A549 (cell line): ENCODE measurements at regions not wholly inside any gene's neighbourhood (a gene's known extent, or its start where the extent isn't known, plus 50 kb on each side); places are given as distances from the start of the nearest gene placed in this dataset.

Source experiments
- ATAC-seq, 2 experiments: fragments of 200-7000 bp in 1 of 2; fragments of >200 bp in 1 of 2; cut with Nextera tagmentation in 1 of 2; cut with Tn5 transposase in 1 of 2; 3 replicates each; pipeline versions ENCODE4 v1.8.0 to v1.9.1; 2018 to 2020; ENCODE audit warnings: mild to moderate bottlenecking in 1 of 2, moderate library complexity in 1 of 2
- CTCF ChIA-PET: fragments of 300-600 bp; sonication (Branson Sonifier 250); formaldehyde crosslinking; extraction: SDS; loops from one replicate; lab custom pipeline; 2021; ENCODE audit warnings: antibody characterized with exemption, inconsistent platforms; lab: Yijun Ruan, JAX
- POLR2A ChIA-PET: fragments of 350-600 bp; formaldehyde crosslinking; extraction: SDS; loops from one replicate; lab custom pipeline; 2021; ENCODE audit warnings: antibody characterized with exemption, inconsistent platforms; lab: Yijun Ruan, JAX
- DNase-seq, 2 experiments: peaks; one replicate each; pipeline versions ENCODE4 v3.0.0 to v3.0.0-alpha.2; 2011 to 2016; ENCODE audit warnings: low read depth in 1 of 2, low spot score in 1 of 2
- FAIRE-seq: peaks from 2 replicates; lab custom pipeline; 2011; peaks lifted over from hg19 to GRCh38; lab: Jason Lieb, UNC
- H3K27ac ChIP-seq, 2 experiments: fragments of >200 bp; sonication (Bioruptor Twin); formaldehyde crosslinking; 3 replicates each; pipeline ENCODE4 v1.5.1; 2016 to 2017
- H3K4me1 ChIP-seq: fragments of >200 bp; sonication (Bioruptor Twin); formaldehyde crosslinking; 3 replicates; pipeline ENCODE4 v1.6.1; 2016
- H3K4me2 ChIP-seq: fragments of >200 bp; sonication (Bioruptor Twin); formaldehyde crosslinking; 3 replicates; pipeline ENCODE4 v1.6.1; 2016
- H3K4me3 ChIP-seq: fragments of >200 bp; sonication (Bioruptor Twin); formaldehyde crosslinking; 3 replicates; pipeline ENCODE4 v1.5.1; 2016
- H3K9me3 ChIP-seq: fragments of >200 bp; sonication (Bioruptor Twin); formaldehyde crosslinking; 3 replicates; pipeline ENCODE4 v1.6.1; 2016
- BHLHE40 ChIP-seq: IDR thresholded peaks from 2 replicates; pipeline ENCODE4 v1.6.1; 2012; ENCODE audit warnings: low read depth, low read length, inconsistent platforms
- CHD2 ChIP-seq: fragments of 150-350 bp; IDR thresholded peaks from 2 replicates; pipeline ENCODE4 v1.6.1; 2014; ENCODE audit warnings: low read length; ENCODE audit not compliant: partially characterized antibody
- EHF ChIP-seq: fragments of 250-450 bp; sonication (Bioruptor Pico); IDR thresholded peaks from 2 replicates; pipeline ENCODE4 v1.5.0; 2020; ENCODE audit warnings: mild to moderate bottlenecking
- EHMT2 ChIP-seq: fragments of 200-600 bp; sonication (generic); IDR thresholded peaks from 2 replicates; pipeline ENCODE4 v1.6.1; 2016; ENCODE audit warnings: antibody characterized with exemption, low read depth, mild to moderate bottlenecking, moderate library complexity
- EP300 ChIP-seq, 2 experiments: fragments of >200 bp; sonication (Bioruptor Twin); formaldehyde crosslinking; IDR thresholded peaks; 2 replicates in 1 of 2; 3 replicates in 1 of 2; pipeline ENCODE4 v1.6.1; 2016 to 2017
- ESRRA ChIP-seq: fragments of 150-350 bp; IDR thresholded peaks from 2 replicates; pipeline ENCODE4 v1.6.1; 2014; ENCODE audit warnings: mild to moderate bottlenecking, low read length, borderline replicate concordance
- FOSL2 ChIP-seq, 2 experiments: fragments of 450-650 bp in 1 of 2; fragments of >200 bp in 1 of 2; sonication (Bioruptor Twin) in 1 of 2; formaldehyde crosslinking; IDR thresholded peaks; 2 replicates each; pipeline versions ENCODE4 v1.5.0 to v1.6.1; 2016 to 2020; ENCODE audit warnings: mild to moderate bottlenecking in 1 of 2, moderate library complexity in 1 of 2
- FOXS1 ChIP-seq: fragments of 250-450 bp; sonication (Bioruptor Pico); IDR thresholded peaks from 2 replicates; pipeline ENCODE4 v1.5.0; 2020; ENCODE audit warnings: mild to moderate bottlenecking, moderate library complexity
- GATA3 ChIP-seq: IDR thresholded peaks from 2 replicates; pipeline ENCODE4 v1.6.1; 2012; ENCODE audit warnings: borderline replicate concordance
- HDAC2 ChIP-seq: fragments of 200-600 bp; sonication (generic); IDR thresholded peaks from 2 replicates; pipeline ENCODE4 v1.6.1; 2016
- HEYL ChIP-seq: fragments of 250-450 bp; sonication (Bioruptor Pico); IDR thresholded peaks from 2 replicates; pipeline ENCODE4 v1.8.0; 2021; ENCODE audit warnings: mild to moderate bottlenecking, moderate library complexity
- HOXA7 ChIP-seq: fragments of 250-450 bp; sonication (Bioruptor Pico); IDR thresholded peaks from 2 replicates; pipeline ENCODE4 v1.5.0; 2020; ENCODE audit warnings: mild to moderate bottlenecking, moderate library complexity
- JUN ChIP-seq, 2 experiments: fragments of >200 bp; sonication (Bioruptor Twin); formaldehyde crosslinking; IDR thresholded peaks; 2 replicates in 1 of 2; 3 replicates in 1 of 2; pipeline ENCODE4 v1.6.1; 2016 to 2017
- MAZ ChIP-seq: fragments of 150-350 bp; IDR thresholded peaks from 2 replicates; pipeline ENCODE4 v1.6.1; 2014; ENCODE audit warnings: antibody characterized with exemption, low read depth, low read length, borderline replicate concordance
- NFE2L2 ChIP-seq: fragments of 150-350 bp; conservative IDR thresholded peaks from 2 replicates; pipeline ENCODE4 v1.6.1; 2014; ENCODE audit warnings: low read length
- NR3C1 ChIP-seq: fragments of >200 bp; sonication (Bioruptor Twin); formaldehyde crosslinking; IDR thresholded peaks from 3 replicates; pipeline ENCODE4 v1.6.1; 2017
- PHF8 ChIP-seq: fragments of 200-600 bp; sonication (generic); IDR thresholded peaks from 2 replicates; pipeline ENCODE4 v1.6.1; 2016; ENCODE audit warnings: low read depth, mild to moderate bottlenecking, antibody characterized with exemption, moderate library complexity, borderline replicate concordance
- RAD21 ChIP-seq, 2 experiments: fragments of >200 bp in 1 of 2; sonication (Bioruptor Twin) in 1 of 2; formaldehyde crosslinking in 1 of 2; IDR thresholded peaks in 1 of 2; conservative IDR thresholded peaks in 1 of 2; 2 replicates in 1 of 2; 3 replicates in 1 of 2; pipeline ENCODE4 v1.6.1; 2012 to 2018; ENCODE audit warnings: inconsistent platforms in 1 of 2
- RARB ChIP-seq: fragments of 250-450 bp; sonication (Bioruptor Pico); IDR thresholded peaks from 2 replicates; pipeline ENCODE4 v1.8.0; 2021; ENCODE audit warnings: mild to moderate bottlenecking, moderate library complexity
- RCOR1 ChIP-seq: fragments of 150-350 bp; IDR thresholded peaks from 2 replicates; pipeline ENCODE4 v1.6.1; 2014; ENCODE audit warnings: antibody characterized with exemption, low read length, low read depth
- RFX5 ChIP-seq: fragments of 450-650 bp; IDR thresholded peaks from 2 replicates; pipeline ENCODE4 v1.7.1; 2014; ENCODE audit warnings: antibody characterized with exemption, mild to moderate bottlenecking, moderate library complexity
- SMC3 ChIP-seq: fragments of >200 bp; sonication (Bioruptor Twin); formaldehyde crosslinking; IDR thresholded peaks from 3 replicates; pipeline ENCODE4 v1.6.1; 2018; ENCODE audit warnings: inconsistent platforms
- WGBS: methylation state at CpG from one replicate; pipeline ENCODE4 v1.1.6; 2017; ENCODE audit errors: missing lambda C conversion rate; 5-methylcytosine and 5-hydroxymethylcytosine counted together
- TF ChIP-seq, protein P1 (sequence below): IDR thresholded peaks from 2 replicates; pipeline ENCODE4 v1.6.1; 2012; ENCODE audit warnings: low read depth, borderline replicate concordance
- TF ChIP-seq, protein P2 (sequence below): IDR thresholded peaks from 2 replicates; pipeline ENCODE4 v1.6.1; 2012
- TF ChIP-seq, protein P3 (sequence below): fragments of 150-350 bp; IDR thresholded peaks from 2 replicates; pipeline ENCODE4 v1.6.1; 2014; ENCODE audit warnings: low read depth, mild to moderate bottlenecking, low read length
- TF ChIP-seq, protein P4 (sequence below): fragments of 200-600 bp; sonication (generic); IDR thresholded peaks from 2 replicates; pipeline ENCODE4 v1.6.1; 2016; ENCODE audit warnings: antibody characterized with exemption, mild to moderate bottlenecking, moderate library complexity
- TF ChIP-seq, protein P5 (sequence below): IDR thresholded peaks from 2 replicates; pipeline ENCODE4 v1.6.1; 2012
- TF ChIP-seq, protein P6 (sequence below): fragments of >200 bp; sonication (Bioruptor Twin); formaldehyde crosslinking; IDR thresholded peaks from 3 replicates; pipeline ENCODE4 v1.6.1; 2016
- TF ChIP-seq, protein P7 (sequence below): fragments of 450-650 bp; IDR thresholded peaks from 2 replicates; pipeline ENCODE4 v1.6.1; 2014; ENCODE audit warnings: antibody characterized with exemption

DNA sequence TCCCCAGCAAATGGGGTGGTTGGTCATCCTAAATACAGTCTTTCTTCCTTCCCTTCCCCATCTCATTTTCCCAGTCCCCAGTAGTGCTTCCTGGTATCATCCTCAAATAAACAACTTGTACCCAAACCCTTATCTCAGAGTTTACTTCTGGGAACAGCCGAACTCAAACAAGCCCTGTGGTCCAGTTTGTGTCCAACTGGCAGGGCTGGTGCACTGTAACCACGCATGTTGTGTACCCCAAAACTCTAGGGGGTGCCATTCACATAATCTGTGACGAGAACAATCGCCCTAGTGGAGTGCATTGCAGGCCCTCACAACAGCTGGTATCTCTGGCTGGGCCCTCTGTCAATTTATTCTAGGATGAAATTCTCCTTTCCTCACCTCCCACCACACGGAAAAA lies 366.2 kb downstream of the TNS1 start:
- H3K4me2 ChIP-seq: no peak overlapping the region
- H3K27ac ChIP-seq: no peak overlapping the region
- TF ChIP-seq PHF8 (no peak), HDAC2 (no peak), NR3C1 (no peak), EHMT2 (no peak), RFX5 (no peak)
- TF ChIP-seq, protein P1, sequence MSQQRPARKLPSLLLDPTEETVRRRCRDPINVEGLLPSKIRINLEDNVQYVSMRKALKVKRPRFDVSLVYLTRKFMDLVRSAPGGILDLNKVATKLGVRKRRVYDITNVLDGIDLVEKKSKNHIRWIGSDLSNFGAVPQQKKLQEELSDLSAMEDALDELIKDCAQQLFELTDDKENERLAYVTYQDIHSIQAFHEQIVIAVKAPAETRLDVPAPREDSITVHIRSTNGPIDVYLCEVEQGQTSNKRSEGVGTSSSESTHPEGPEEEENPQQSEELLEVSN: no peak
- no peaks in the 10 kb centered on the region for H3K9me3 ChIP-seq
- no peak for ATAC-seq
- CTCF ChIA-PET: no interaction called here
- H3K4me3 ChIP-seq: no peak overlapping the region
- POLR2A ChIA-PET: no interaction called here
- DNase-seq: no peak
- H3K4me1 ChIP-seq: no peaks in the 10 kb centered on the region
- FAIRE-seq: no peak
- WGBS: 39% methylated on average over 5 of the region's 5 CpGs

DNA sequence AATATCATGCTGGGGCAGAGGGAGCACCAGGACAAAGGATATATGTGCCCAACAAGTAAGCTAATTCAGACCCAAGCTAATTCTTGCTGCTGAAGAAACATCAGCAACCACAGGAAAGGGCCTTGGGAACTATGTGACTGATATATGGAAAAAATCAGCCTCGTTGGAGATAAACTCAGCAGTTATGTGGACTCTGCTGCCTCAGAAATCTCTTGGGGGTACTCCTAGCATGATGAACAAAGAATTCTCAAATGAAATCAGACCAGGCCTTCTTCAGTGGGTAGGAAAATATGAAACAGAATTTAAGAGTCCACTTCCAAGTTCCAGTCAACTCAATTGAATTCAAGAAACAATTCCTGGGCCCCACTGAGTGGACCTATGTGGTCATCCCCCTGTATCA lies 367.9 kb downstream of the TNS1 start:
- no peak for TF ChIP-seq RAD21 (conservative IDR thresholded peaks at IDR 0.05 in 1 of 2, IDR thresholded peaks at IDR 0.05 in 1 of 2)
- no peak for TF ChIP-seq FOSL2 (IDR thresholded peaks at IDR 0.05)
- TF ChIP-seq FOSL2 (CRISPR knock-in tag; IDR thresholded peaks at IDR 0.05): no peak
- TF ChIP-seq RCOR1: no peak
- TF ChIP-seq EP300 (IDR thresholded peaks at IDR 0.05): no peak
- no peak for TF ChIP-seq CHD2
- TF ChIP-seq, protein P2, sequence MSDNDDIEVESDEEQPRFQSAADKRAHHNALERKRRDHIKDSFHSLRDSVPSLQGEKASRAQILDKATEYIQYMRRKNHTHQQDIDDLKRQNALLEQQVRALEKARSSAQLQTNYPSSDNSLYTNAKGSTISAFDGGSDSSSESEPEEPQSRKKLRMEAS: no peak
- TF ChIP-seq HOXA7 (CRISPR knock-in tag): no peak
- TF ChIP-seq BHLHE40: no peak
- no peak for TF ChIP-seq EHF (CRISPR knock-in tag)
- Histone ChIP-seq H3K4me3 (no peak overlapping the region), H3K9me3 (no peaks in the 10 kb centered on the region), H3K27ac (no peak overlapping the region), H3K4me1 (no peaks in the 10 kb centered on the region), H3K4me2 (no peak overlapping the region)
- no peak for FAIRE-seq
- no peak for DNase-seq
- POLR2A ChIA-PET: no interaction called here
- CTCF ChIA-PET: no interaction called here
- WGBS: 0% methylated on average over 1 of the region's 1 CpG
- no peak for ATAC-seq

DNA sequence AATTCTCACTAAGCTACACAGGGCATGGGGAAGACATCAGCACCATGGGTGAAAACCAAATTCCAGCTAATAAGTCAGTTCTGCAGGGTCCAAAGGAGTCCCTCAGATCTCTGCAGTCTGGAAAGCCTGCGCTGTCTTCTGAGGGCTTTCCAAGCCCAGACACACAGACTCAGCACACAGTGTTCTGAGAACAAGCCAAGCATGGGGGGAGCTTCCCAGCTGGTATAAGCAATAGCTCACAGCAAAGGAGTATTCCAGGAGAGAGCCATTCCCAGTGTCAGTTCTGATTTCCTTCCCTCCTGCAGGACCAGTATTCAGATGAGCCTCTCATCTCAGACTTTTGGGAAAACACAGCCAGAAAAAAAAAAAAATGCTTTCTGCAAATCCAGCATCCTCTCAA lies 370.8 kb downstream of the TNS1 start:
- H3K4me1 ChIP-seq: no peaks in the 10 kb centered on the region
- H3K9me3 ChIP-seq: no peaks in the 10 kb centered on the region
- no peak overlapping the region for H3K4me2 ChIP-seq
- WGBS: 58% methylated on average over 1 of the region's 1 CpG
- H3K4me3 ChIP-seq: no peak overlapping the region
- ChIA-PET POLR2A (no interaction called here), CTCF (no interaction called here)
- no peak for DNase-seq
- H3K27ac ChIP-seq: no peak overlapping the region
- ATAC-seq: no peak
- no peak for FAIRE-seq
- TF ChIP-seq NFE2L2 (no peak), MAZ (no peak), FOXS1 (CRISPR knock-in tag) (no peak), SMC3 (no peak), JUN (IDR thresholded peaks at IDR 0.05) (no peak), RARB (CRISPR knock-in tag) (no peak), ESRRA (no peak), HEYL (CRISPR knock-in tag) (no peak), RFX5 (no peak), GATA3 (no peak)
- TF ChIP-seq, protein P3, sequence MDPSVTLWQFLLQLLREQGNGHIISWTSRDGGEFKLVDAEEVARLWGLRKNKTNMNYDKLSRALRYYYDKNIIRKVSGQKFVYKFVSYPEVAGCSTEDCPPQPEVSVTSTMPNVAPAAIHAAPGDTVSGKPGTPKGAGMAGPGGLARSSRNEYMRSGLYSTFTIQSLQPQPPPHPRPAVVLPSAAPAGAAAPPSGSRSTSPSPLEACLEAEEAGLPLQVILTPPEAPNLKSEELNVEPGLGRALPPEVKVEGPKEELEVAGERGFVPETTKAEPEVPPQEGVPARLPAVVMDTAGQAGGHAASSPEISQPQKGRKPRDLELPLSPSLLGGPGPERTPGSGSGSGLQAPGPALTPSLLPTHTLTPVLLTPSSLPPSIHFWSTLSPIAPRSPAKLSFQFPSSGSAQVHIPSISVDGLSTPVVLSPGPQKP: no peak
- TF ChIP-seq, protein P4, sequence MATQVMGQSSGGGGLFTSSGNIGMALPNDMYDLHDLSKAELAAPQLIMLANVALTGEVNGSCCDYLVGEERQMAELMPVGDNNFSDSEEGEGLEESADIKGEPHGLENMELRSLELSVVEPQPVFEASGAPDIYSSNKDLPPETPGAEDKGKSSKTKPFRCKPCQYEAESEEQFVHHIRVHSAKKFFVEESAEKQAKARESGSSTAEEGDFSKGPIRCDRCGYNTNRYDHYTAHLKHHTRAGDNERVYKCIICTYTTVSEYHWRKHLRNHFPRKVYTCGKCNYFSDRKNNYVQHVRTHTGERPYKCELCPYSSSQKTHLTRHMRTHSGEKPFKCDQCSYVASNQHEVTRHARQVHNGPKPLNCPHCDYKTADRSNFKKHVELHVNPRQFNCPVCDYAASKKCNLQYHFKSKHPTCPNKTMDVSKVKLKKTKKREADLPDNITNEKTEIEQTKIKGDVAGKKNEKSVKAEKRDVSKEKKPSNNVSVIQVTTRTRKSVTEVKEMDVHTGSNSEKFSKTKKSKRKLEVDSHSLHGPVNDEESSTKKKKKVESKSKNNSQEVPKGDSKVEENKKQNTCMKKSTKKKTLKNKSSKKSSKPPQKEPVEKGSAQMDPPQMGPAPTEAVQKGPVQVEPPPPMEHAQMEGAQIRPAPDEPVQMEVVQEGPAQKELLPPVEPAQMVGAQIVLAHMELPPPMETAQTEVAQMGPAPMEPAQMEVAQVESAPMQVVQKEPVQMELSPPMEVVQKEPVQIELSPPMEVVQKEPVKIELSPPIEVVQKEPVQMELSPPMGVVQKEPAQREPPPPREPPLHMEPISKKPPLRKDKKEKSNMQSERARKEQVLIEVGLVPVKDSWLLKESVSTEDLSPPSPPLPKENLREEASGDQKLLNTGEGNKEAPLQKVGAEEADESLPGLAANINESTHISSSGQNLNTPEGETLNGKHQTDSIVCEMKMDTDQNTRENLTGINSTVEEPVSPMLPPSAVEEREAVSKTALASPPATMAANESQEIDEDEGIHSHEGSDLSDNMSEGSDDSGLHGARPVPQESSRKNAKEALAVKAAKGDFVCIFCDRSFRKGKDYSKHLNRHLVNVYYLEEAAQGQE: no peak
- TF ChIP-seq, protein P5, sequence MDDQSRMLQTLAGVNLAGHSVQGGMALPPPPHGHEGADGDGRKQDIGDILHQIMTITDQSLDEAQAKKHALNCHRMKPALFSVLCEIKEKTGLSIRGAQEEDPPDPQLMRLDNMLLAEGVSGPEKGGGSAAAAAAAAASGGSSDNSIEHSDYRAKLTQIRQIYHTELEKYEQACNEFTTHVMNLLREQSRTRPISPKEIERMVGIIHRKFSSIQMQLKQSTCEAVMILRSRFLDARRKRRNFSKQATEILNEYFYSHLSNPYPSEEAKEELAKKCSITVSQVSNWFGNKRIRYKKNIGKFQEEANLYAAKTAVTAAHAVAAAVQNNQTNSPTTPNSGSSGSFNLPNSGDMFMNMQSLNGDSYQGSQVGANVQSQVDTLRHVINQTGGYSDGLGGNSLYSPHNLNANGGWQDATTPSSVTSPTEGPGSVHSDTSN: no peak
- TF ChIP-seq, protein P6, sequence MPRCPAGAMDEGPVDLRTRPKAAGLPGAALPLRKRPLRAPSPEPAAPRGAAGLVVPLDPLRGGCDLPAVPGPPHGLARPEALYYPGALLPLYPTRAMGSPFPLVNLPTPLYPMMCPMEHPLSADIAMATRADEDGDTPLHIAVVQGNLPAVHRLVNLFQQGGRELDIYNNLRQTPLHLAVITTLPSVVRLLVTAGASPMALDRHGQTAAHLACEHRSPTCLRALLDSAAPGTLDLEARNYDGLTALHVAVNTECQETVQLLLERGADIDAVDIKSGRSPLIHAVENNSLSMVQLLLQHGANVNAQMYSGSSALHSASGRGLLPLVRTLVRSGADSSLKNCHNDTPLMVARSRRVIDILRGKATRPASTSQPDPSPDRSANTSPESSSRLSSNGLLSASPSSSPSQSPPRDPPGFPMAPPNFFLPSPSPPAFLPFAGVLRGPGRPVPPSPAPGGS: no peak
- TF ChIP-seq, protein P7, sequence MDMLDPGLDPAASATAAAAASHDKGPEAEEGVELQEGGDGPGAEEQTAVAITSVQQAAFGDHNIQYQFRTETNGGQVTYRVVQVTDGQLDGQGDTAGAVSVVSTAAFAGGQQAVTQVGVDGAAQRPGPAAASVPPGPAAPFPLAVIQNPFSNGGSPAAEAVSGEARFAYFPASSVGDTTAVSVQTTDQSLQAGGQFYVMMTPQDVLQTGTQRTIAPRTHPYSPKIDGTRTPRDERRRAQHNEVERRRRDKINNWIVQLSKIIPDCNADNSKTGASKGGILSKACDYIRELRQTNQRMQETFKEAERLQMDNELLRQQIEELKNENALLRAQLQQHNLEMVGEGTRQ: no peak
